ENCODE measurements at regions not wholly inside any gene's neighbourhood (a gene's known extent, or its start where the extent isn't known, plus 50 kb on each side); places are given as distances from the start of the nearest gene placed in this dataset.

DNA sequence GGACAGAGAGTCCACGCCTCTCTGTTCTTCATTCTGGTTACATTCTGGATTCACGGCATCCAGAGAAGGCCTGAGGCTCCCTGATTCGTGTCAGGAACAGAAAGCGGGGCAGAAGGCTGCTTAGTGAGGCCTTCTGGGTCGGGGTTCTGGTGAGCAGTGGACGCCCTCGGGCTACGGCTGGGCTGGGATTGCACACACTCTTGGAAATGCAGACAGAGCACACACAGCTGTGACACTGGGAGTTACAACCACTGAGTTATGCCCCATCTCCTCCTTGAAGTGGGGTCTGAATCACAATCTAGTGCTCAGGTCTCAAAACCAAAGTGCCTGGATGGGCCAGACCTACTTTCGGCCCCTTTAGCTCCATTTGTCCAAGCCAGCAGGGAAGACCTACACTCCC lies 156.9 kb upstream of the GDF10 start:
- TF ChIP-seq ZNF133 (tag by site-specific recombination; IDR thresholded peaks at IDR 0.05) (no peak), BCL11B (tag by site-specific recombination; IDR thresholded peaks at IDR 0.05; ENCODE audit: low read depth) (no peak)
- TF ChIP-seq, protein P1, sequence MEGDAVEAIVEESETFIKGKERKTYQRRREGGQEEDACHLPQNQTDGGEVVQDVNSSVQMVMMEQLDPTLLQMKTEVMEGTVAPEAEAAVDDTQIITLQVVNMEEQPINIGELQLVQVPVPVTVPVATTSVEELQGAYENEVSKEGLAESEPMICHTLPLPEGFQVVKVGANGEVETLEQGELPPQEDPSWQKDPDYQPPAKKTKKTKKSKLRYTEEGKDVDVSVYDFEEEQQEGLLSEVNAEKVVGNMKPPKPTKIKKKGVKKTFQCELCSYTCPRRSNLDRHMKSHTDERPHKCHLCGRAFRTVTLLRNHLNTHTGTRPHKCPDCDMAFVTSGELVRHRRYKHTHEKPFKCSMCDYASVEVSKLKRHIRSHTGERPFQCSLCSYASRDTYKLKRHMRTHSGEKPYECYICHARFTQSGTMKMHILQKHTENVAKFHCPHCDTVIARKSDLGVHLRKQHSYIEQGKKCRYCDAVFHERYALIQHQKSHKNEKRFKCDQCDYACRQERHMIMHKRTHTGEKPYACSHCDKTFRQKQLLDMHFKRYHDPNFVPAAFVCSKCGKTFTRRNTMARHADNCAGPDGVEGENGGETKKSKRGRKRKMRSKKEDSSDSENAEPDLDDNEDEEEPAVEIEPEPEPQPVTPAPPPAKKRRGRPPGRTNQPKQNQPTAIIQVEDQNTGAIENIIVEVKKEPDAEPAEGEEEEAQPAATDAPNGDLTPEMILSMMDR (tag by site-specific recombination; IDR thresholded peaks at IDR 0.05), result no peak
- TF ChIP-seq, protein P2, sequence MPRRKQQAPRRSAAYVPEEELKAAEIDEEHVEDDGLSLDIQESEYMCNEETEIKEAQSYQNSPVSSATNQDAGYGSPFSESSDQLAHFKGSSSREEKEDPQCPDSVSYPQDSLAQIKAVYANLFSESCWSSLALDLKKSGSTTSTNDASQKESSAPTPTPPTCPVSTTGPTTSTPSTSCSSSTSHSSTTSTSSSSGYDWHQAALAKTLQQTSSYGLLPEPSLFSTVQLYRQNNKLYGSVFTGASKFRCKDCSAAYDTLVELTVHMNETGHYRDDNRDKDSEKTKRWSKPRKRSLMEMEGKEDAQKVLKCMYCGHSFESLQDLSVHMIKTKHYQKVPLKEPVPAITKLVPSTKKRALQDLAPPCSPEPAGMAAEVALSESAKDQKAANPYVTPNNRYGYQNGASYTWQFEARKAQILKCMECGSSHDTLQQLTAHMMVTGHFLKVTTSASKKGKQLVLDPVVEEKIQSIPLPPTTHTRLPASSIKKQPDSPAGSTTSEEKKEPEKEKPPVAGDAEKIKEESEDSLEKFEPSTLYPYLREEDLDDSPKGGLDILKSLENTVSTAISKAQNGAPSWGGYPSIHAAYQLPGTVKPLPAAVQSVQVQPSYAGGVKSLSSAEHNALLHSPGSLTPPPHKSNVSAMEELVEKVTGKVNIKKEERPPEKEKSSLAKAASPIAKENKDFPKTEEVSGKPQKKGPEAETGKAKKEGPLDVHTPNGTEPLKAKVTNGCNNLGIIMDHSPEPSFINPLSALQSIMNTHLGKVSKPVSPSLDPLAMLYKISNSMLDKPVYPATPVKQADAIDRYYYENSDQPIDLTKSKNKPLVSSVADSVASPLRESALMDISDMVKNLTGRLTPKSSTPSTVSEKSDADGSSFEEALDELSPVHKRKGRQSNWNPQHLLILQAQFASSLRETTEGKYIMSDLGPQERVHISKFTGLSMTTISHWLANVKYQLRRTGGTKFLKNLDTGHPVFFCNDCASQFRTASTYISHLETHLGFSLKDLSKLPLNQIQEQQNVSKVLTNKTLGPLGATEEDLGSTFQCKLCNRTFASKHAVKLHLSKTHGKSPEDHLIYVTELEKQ (tag by site-specific recombination; IDR thresholded peaks at IDR 0.05; ENCODE audit: borderline replicate concordance), result no peak

All from HEK293 (cell line).